Inferior parietal cortex (tissue), 1 donor: ENCODE measurements at regions not wholly inside any gene's neighbourhood (a gene's known extent, or its start where the extent isn't known, plus 50 kb on each side); places are given as distances from the start of the nearest gene placed in this dataset.
A peak's percentile ranks its signal among the peaks of the same experiment; 100 is the strongest.

Experiments used
- DNase-seq: peaks from one replicate; pipeline ENCODE4 v3.0.0-alpha.2; 2016; ENCODE audit errors: extremely low spot score

DNA sequence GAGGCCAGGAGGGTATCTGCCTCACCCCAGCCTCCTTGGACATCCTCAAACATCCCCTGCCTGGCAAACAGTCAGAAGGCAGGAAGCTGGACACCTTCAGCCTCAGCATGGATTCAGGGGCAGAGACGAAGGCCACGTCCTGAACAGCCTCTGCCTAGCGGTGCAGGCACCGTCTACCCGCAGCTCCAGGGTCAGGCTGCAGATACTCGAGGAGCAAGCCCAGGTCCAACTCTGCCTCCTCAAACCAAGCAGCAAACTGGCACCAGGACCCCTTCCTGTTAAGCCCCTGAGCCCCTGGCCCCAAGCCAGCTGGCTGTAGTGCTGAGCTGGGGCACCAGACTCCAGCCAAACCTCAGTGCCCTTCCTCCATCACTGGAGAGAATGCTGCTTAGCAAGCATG is 494.7 kb downstream of the NPHP4 start:
- DNase-seq = no peak

DNA sequence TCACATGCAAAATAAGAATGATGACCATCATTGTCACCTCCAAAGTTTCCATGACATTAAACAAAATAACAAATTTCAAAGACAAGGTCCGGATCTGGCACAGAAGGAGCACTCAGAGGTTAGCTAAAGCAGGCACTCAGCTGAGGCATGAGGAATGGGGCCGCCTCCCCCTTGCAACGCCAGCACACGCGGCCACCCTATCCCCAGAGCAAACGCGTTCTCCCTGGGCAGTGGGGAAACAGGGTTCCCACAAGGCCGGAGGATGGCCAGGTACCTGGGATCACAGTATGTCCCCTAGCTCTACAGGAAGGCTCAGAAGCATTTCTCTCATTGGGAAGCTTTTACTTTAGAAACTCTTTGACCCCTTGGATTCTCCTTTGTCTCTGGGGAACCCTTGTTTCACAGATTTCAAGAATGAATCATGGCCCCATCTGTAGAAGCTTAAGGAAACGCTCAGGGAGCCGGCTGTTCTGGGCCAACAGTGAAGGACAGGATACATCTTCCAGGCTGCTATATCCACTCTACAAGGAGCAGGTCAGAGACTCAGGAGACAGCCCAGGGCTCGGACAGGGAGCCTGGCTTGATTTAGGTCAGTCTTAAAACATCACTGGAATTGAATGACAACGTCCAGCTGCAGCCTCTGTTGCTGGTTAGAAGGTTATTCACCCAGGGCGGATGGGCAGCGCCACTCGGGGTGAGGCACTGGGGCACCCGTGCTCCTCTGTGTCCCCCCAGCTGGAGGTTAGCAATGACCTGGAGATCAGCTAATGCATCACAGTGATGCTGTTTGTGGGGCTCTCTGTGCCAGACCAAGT is 496.4 kb downstream of the NPHP4 start:
- DNase-seq = no peak

DNA sequence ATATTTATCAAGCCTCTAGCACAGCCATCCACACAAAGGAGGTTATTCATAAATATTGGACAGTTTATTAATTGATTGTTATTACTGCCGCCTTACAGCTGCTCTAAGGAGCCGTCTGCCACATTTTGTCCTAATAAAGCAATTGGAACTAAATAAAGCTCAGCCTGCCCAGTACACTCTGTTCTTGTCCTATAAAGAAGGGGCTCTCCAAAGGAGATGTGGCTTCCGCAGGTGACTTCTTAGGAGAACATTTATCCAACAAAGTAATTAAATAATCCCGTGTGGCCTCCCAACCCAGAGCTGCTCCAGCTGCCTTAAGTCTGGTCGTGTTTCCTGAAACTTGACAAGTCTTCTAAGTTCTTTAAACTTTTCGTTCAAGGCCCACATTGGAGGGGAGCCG is 497.7 kb downstream of the NPHP4 start:
- DNase-seq = no peak

DNA sequence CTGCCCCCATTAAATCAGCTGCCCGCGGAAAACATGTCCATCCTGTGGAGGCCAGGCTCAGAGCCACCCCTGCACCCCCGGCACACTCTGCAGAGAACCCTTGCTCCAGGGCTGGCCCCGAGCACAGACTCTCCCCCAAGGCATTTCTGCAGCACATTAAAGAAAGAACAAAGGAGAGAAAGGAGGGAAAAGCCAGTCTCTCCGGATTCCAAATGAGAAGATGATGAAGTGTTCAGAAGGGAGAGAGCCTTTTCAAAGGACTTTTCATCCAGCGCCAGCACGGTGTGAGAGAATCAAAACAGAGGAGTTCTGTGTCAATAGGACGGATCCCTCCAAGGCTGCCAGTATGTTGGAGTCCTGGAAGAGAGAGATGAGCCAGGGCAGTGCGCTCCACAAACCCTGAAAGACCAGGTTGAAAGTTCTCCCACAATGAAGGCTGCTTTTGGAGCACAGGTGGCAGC is 498.3 kb downstream of the NPHP4 start:
- DNase-seq = peak; percentile 32

DNA sequence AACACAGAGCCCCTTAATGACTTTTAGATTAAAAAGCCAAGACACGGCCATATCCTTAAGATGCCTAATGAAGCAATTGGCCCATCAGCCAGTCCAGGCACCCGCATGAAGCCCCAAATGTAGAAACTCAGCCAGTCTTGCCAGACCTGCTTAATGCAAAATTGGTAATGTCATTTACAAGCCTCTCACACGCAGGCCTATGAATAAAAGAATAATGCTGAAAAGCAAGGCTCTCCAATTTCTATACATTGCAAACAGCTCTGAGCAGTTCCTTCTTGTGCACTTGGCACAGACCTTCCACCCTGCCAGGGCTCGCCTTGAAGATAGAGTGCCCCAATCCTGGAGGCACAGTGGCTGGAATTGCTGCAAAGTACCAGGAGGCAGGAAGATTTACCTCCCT is 498.9 kb downstream of the NPHP4 start:
- DNase-seq = no peak

DNA sequence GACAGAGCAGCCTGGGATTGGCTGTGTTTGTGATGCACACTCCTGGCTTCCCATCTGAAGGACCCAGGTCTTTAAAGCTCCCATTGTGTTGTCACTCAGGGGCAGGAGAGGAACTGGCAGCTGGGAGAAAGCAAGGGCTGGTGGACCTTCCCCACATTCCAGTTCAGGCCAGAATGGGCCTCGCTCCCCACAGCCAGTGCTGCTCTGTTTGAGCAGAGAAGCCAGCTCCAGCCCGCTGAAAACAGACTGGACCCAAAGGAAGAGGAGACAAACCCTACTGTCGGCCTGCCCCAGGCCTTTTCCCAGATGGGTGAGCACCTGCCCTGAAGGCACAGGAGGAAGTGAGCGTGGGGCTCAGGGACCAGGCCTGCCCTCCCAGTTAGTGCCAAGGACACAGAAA is 499.4 kb downstream of the NPHP4 start:
- DNase-seq = no peak

DNA sequence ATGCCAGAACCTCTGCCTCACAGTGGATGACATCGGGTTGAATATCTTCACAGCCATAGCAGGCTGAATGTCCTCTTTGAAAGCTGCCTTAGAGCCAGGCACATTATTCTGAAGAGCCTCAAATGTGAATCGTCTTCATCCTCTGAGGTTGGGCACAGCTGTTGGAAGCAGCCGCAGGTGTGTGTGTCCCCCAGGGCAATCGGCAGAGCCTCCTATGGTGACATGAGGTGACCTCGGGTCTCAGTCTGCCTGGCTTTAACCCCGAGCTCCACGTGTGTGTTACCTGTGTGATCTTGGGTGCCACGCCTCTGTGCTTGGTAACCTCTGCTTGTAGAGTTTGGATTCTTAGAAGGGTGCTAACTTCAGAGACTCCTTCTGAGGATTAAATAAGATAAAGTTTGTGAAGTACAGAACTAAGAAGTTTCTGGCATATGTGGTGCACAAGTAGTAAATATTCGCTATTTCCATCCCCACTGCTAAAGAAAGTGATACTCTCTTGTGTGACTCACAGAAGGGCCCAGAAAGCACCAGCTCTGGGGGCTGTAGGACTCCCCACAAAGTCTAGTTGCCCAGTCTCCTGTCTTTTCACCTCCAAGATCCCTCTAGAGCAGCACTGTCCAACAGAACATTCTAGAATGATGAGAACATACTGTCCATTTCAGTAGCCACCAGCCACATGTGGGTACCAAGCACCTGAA is 500.9 kb downstream of the NPHP4 start:
- no peak for DNase-seq

DNA sequence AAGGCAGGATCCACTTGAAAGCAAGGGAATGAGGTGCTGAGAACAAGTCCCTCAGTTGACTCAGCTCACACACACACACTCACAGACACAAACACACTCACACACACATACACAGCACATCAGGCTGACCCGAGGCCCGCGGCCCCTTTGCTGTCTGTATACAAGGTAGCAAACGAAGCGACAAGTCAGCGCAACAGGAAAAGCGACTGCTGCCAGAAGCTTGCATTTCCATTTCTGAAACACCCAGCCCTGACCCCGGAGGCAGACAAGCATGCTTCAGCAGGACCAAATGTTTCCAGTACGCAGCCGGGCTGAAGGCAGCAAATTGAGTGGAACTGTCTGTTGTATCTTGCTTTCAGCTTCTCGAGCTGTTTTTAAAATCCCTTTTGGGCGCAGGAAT is 501.6 kb downstream of the NPHP4 start:
- no peak for DNase-seq

DNA sequence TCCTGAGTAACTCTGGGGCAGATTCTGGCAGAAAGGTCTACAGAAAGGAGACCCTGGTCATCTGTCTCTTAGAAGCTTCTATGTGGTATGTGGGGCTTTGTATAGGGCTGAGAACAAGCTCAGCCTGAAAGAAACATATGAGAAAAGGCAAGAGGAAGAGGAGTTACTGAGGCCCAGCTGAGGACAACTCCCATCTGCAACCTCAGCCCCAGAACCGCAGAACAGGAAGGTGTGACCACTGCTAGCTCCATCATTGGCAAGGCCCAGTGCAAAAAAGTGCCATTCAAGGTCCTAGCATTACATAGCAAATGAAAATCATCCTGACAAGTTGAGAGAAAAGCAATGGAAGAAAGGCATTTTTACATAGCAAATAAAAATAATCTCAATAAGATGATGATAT is 503.8 kb downstream of the NPHP4 start:
- DNase-seq = no peak

DNA sequence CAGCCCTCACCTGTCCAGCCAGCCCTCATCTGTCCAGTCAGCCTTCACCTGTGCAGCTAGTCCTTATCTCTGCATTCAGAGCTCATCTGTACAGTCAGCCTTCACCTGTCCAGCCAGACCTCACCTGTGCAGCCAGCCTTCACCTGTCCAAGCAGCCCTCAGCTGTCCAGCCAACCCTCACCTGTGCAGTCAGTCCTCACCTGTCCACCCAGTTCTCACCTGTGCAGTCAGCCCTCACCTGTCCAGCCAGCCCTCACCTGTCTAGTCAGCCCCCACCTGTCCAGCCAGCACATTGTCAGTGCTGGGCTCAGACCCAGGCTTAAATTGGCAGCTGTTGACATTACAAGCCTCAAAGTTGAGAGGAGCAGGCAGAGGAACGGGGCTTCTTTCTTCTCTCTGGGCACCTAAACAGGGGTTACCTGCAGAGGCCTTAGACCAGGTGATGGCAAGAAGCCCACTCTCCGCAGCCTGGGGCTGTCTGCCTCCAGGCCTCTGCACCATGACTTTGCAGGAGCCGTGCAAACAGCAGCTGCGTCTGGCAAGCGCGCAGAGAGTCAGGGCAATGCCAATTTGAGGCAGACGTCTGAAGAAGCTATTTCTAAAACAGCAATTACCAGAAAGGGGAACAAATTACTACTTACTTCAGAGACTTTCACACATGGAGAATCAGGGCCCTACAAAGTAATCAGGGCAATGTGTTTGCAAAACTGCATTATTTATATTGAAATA is 506.1 kb downstream of the NPHP4 start:
- no peak for DNase-seq

DNA sequence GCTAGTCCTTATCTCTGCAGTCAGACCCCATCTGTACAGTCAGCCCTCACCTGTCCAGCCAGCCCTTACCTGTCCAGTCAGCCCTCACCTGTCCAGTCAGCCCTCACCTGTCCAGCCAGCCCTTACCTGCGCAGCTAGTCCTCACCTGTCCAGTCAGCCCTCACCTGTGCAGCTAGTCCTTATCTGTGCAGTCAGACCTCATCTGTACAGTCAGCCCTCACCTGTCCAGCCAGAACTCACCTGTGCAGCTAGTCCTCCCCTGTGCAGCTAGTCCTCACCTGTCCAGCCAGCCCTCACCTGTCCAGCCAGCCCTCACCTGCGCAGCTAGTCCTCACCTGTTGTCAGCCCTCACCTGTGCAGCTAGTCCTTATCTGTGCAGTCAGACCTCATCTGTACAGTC is 506.8 kb downstream of the NPHP4 start:
- DNase-seq = no peak

DNA sequence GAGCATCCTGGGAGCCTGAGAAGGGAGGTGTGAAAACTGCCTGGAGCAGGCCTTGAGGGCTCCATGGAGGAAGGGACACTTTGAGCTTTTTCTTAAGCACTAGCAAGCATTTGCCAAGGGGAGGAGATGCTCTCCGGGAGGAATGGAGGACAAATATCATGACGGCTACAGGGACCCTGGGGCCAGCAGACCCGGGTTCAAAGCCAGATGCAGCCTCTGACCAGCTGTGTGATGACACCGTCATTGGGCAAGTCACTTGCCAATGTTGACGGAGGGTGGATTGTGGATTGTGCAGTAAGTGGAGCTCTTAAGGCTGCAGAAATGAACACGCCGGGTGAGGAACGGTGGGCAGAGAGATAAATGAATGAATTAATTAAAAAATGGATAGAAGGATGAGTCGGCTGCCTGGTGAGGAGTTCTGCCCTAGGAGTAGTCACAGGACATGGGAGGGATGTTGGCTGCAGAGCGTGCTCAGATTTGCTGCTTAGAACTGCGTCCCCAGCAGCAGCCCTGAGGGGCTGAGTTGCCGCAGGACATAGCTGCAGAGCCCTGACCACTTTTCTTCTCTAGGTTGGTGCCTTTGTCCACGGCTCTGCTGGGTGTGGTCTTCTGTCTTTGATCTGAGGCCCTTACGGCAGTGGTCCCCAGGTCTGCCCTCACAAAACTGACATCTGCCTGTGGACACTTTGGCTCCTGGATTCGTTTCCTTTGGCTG is 507.6 kb downstream of the NPHP4 start:
- DNase-seq = no peak

DNA sequence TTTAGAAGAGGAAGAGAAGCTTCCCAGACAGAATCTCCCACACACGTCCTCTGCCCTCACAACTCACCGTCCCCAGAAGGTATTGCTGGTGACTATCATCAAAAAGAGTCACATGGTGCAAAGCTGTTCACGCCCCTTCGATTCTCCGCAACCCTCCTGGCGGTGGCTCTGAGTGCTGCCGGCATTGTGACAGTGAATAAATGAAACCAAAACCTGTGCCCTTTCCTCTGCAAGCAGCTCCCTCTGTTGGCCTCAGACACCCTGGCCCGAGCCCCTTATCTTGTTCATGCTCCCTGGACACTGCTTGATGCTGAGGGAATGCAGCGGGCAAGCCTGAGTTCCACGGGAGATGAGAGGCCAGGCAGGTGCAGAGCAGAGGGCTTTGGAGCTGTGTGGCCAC is 510.3 kb downstream of the NPHP4 start:
- no peak for DNase-seq

DNA sequence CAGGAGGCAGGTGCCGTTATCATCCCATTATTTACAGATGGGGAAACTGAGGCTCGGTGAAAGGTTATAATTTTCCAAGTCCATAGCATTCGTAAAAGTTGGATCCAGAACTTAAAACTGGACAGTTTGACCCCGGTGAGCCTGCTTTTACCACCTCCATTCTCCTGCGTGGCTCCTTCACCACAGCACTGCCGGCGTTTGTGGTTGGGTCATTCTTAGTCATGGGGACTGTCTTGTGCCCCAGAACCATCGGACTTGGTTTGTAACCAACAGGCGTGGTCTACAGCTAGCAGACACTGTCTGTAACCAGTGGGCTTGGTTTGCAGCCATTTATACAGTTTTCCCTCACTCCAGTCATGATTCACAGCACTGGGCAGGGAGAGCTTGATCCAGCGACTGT is 511.3 kb downstream of the NPHP4 start:
- no peak for DNase-seq

DNA sequence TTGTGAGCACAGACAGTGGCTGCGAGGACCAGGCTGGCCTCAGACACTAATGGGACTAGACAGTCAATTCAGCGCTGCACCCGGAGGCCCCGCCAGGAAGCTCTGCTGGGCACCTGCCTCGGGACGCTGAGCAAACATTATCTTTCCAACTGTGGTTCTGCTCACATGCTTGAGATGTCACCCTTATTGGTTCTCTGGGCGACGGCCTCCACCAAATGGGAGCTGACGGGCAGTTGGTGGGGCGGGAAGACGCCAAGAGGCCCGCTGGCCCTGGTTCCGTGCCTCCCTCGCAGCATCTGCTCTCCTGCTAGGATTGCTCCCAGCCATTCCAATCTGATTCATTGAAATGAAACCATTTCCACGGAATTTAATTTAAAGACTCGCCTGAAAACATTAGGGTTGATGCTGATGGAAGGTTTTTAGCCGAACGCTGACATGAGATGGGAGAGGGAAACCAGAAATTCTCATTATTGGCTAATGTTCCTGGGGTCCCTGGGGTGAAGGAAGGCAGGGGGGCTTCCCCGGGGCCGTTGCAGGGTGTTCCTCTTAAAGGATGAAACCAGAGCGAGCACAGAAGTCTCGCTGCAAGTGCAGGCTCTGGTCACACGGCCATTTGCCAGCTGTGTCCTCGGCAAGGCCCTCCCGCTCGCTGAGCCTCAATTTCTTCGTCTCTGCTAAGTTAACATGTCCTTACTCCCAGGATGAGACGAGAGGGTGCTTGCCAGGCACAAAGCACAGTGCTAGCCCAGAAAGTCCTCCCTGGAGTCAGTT is 512.2 kb downstream of the NPHP4 start:
- no peak for DNase-seq

DNA sequence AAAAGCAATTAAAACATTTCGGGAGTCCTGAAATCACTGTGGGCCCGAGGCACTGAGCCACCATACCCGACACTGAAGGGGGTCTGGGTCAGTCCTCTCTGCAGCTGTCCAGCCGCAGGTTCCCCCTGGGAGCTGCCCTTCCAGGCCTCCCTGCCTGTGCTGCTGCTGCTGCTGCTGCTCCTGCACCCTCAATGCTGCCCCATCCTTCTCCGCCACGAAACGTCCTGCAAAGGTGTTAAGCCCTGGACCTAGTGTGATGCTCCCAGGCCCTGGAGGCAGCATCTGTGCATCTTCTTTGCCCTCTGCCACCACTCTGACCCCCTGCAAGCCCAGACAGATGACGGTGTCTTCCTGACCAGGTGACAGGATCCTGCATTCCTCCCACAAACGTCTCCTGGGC is 513.3 kb downstream of the NPHP4 start:
- DNase-seq = no peak

DNA sequence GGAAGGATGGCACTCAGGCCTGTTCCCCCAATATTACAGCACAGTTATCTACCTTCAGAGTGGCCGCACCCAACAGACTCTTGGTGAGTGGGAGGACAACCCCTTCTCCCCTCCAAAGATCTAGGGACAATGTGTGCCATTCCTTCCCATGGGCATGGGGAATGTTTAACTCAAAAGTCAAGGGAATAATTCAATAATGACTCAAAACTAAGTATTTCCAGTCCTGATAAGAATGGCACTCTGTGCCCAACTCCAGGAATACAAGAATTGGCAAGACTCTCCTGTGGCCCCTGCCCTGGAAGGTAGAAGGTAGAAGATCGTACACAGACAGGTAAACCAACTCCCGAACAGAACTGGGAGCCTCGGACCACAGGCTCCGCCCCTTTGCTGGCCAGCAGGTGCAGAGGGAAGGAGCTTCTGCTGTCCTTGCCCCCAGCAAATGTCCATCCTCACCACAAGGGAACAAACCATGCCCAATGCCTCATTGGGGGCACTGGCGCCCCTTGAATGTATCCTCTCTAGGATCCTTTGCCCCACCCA is 514.0 kb downstream of the NPHP4 start:
- DNase-seq = no peak

DNA sequence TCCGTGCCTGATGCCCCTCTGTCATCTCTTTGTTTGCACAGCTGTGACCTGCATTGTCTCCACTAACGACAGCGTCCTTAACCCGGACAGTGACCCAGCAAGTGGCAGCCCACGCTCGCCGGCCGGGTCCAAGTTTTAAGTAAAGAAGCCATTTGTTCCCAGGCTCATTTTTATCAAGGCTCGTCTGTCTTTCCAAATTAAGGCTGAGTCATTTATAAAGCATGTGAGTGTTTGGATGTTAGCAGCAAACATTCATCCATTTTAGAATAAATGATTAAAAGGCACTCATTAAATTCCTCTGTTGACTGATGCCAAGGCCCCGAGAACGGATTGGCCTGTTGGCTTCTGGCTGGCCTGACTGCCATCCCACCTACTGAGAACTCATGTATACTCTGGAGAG is 514.5 kb downstream of the NPHP4 start:
- peak; percentile 31 for DNase-seq

DNA sequence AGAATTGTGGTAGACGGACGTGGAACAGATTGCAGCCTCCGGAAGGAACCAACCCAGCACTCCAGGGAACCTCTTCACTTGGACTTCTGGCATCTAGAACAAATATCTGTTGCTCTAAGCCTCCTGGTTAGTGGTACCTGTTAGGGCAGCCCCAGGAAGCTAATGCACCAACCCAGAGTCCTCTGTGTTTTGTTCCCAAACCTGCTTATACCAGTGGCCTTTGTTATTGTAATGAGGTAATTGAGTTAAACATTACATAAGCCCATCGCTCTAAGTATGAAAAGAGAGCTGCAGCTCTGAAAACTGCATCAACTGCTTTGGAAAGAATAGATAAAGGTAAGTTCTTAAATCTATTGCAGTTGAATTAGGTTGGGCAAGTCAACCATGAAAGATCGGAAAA is 516.7 kb downstream of the NPHP4 start:
- DNase-seq = no peak

DNA sequence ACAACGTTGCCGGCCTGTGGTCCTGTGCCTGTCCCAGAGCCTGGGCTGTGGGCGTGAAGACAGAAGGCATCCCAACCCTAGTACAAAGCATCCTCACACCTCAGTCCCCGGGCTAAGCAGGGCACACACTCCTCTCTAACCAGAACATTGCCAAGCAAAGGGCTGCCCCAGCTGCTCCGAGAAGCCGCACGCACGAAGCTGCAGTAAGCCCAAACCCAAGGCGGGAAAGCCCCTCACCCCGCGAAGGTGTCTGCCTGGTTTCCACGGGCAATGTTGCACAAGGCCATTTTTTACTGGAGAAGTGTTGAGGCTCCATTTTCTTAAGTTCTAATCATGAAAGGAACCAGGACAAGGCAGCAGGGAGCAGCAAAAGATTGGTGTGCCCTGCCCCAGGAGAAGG is 519.0 kb downstream of the NPHP4 start:
- no peak for DNase-seq

DNA sequence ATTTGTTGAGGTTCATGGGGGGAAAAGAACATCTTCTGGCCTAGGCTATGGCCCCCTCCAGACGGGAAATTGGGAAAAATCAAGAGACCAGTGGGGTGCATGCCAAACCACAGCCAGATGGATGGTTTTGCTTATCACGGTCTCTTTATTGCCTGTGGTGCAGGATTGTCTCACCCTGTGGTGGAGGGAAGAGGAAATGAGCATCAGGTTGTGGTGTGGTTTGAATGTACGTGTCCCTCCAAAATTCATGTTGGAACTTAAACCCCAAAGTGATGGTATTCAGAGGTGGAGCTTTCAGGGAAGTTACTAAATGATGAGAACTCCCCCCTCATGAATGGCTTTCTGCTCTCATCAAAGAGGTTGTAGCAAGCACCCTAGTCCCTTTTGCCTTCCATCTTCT is 525.7 kb downstream of the NPHP4 start:
- DNase-seq = no peak
